ENCODE measurements at regions not wholly inside any gene's neighbourhood (a gene's known extent, or its start where the extent isn't known, plus 50 kb on each side); places are given as distances from the start of the nearest gene placed in this dataset.
"Not testable (repeated sequence)": the region's sequence is repeated elsewhere in the genome, so short reads cannot be mapped to it uniquely, and the experiment has no call there.

DNA sequence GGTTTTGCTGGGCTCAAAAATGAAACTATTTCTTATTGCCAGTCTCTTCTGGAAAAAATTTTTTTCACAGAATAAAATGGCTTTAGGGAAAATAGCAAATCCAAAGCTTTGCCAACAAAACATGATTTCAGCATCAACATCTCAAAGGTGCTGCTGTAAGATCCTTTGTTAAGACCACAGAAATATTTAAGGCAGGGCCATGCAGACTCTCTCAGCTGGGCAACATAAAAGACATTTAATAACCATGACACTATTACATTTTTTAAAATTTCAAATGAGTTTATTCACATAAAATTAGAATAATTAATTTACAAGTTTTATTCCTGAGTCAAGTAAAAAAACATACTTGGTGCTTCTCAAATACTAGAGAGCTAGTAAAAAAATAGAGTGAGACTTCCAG is 527.1 kb upstream of the DPPA4 start:
- TF ChIP-seq, protein P1, sequence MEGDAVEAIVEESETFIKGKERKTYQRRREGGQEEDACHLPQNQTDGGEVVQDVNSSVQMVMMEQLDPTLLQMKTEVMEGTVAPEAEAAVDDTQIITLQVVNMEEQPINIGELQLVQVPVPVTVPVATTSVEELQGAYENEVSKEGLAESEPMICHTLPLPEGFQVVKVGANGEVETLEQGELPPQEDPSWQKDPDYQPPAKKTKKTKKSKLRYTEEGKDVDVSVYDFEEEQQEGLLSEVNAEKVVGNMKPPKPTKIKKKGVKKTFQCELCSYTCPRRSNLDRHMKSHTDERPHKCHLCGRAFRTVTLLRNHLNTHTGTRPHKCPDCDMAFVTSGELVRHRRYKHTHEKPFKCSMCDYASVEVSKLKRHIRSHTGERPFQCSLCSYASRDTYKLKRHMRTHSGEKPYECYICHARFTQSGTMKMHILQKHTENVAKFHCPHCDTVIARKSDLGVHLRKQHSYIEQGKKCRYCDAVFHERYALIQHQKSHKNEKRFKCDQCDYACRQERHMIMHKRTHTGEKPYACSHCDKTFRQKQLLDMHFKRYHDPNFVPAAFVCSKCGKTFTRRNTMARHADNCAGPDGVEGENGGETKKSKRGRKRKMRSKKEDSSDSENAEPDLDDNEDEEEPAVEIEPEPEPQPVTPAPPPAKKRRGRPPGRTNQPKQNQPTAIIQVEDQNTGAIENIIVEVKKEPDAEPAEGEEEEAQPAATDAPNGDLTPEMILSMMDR (conservative IDR thresholded peaks at IDR 0.05; ENCODE audit: low read depth, low read length): no peak
- H3K4me3 ChIP-seq (ENCODE audit: low read length): no peak overlapping the region
- DNase-seq (ENCODE audit: low read depth): no peak

DNA sequence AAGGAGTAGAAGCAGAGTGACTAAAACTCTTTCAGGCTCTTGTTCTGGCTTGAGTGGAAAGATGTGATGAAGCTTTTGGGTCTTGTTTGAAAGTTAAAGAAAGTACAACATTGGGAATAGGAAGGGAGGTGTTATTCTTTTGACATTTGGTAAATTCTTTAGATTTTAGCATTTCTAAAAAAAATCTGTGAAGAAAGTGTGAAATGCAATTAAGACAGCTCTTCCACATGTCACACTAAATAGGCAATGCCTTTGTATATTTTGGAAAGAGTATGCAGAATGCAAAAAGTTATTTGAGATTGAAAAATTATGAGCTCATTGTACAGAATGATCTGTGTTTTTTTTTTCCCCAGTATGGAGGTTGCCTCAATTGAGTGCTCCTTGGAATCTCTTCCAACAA is 532.2 kb upstream of the DPPA4 start:
- H3K4me3 ChIP-seq (ENCODE audit: low read length): no peak overlapping the region
- no peak for DNase-seq (ENCODE audit: low read depth)
- TF ChIP-seq, protein P1 (conservative IDR thresholded peaks at IDR 0.05; ENCODE audit: low read depth, low read length): no peak

DNA sequence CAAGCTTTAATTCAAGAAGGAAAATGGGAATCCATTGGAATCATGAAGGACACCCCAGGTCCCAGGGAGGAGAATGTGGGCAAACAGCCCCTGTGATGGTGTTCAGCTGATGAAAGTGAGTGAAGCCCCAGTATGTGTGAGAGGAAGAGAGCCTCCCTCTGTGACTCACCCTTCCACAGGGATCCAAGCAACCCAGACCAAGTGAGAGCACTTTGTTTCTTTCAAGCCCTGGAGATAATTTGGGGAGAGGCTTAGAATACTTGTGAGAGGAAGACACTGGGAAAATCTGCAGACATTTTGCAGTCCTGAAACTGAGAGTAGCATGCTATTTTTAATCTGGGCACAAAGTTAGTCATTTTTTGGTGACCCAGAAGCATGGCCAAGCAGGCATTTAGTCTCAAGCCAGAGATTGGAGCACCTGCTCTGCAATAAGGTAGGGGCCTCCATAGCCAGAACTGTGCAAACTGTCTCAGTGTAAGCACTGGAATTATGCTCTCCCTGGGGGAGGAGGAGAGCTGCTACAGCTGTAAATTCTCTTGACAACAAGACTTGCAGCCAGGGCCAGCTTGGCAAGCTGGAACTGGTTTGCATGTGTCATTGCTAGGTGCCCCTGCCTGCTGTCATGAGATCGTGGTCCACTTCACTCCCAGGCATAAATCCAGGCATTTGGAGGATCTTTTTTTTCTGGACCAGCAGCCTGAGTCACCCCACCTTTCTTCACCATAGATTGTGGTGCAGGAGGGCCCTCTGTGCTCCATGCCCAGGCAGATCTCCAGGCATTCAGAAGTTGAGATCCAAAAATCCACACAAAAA is 537.8 kb upstream of the DPPA4 start:
- TF ChIP-seq, protein P1 (conservative IDR thresholded peaks at IDR 0.05; ENCODE audit: low read depth, low read length): no peak
- DNase-seq (ENCODE audit: low read depth): no peak
- H3K4me3 ChIP-seq (ENCODE audit: low read length): no peak overlapping the region

DNA sequence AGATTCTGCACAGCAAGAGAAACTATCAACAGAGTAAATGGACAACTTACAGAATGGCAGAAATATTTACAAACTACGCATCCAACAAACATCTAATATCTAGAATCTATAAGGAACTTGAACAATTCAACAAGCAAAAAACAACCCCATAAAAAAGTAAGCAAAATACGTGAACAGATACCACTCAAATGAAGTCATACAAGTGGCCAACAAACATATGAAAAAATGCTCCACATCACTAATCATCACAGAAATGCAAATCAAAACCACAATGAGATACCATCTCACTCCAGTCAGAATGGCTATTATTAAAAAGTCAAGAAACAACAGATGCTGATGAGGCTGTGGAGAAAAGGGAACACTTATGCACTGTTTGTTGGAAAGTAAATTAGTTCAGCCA is 540.3 kb upstream of the DPPA4 start:
- not testable (repeated sequence) for H3K4me3 ChIP-seq (ENCODE audit: low read length); DNase-seq (ENCODE audit: low read depth)

DNA sequence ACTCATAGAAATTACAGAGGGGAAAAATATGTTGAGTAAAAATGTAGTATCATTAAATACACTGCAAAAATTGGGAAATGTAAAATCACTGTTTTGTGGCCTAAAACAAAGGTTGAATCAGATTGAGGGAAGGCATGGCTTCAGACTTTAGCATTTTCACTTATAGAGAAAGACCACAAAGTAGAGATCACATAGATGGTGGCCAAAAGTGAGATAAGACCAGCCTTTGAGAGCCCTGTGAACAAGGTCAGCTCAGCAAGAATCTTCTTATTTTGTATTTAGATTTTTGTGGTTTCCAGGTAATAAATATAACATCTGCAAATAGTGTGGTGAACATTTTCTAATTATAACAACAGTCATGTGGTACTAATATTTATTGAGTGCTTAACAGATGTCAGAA is 544.8 kb upstream of the DPPA4 start:
- H3K4me3 ChIP-seq (ENCODE audit: low read length): no peak overlapping the region
- DNase-seq (ENCODE audit: low read depth): no peak
- TF ChIP-seq, protein P1 (conservative IDR thresholded peaks at IDR 0.05; ENCODE audit: low read depth, low read length): no peak

DNA sequence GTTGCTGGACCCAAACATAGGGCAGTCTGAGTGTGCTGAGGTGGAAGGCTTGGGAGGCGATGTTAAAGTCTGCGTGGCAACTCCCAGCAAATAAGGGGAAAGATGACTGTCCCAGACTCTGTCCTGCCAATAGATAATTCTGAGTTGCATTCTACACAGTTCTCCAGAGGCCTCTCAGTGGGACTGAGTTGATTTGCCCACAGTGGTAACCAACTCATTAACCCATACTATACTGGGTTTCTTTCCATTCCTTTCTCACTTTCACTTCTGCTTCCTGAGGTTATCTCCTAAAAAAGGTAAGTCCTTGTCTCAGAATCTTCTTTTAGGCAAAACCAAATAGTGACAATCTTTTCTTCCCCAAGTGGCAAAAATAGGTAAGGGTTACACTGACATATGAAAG is 549.9 kb upstream of the DPPA4 start:
- H3K4me3 ChIP-seq (ENCODE audit: low read length): no peak overlapping the region
- TF ChIP-seq, protein P1 (conservative IDR thresholded peaks at IDR 0.05; ENCODE audit: low read depth, low read length): no peak
- DNase-seq (ENCODE audit: low read depth): no peak

DNA sequence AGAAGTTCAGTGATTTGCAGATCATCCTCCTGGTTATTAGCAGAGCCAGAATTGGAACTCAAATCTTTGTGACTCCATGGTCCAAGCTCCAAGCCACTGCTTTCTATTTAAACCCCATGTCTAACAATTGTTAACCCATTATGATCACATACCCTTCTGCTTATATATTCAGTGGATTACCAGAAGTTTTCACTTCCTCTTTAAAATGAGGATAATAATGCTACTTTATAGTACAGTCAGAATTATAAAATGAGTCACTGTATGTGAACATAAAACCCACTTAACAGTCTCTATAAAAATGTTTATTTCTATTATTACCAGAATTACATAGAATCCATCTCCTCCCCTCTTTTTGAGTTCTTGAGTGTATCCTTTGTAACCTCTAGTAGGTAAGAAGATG is 550.7 kb upstream of the DPPA4 start:
- TF ChIP-seq, protein P1 (conservative IDR thresholded peaks at IDR 0.05; ENCODE audit: low read depth, low read length): no peak

More for the DNA sequence above, 550.7 kb upstream of the DPPA4 start:
- no peak for DNase-seq (ENCODE audit: low read depth)
- no peak overlapping the region for H3K4me3 ChIP-seq (ENCODE audit: low read length)
